ENCODE measurements at regions not wholly inside any gene's neighbourhood (a gene's known extent, or its start where the extent isn't known, plus 50 kb on each side); places are given as distances from the start of the nearest gene placed in this dataset.

DNA sequence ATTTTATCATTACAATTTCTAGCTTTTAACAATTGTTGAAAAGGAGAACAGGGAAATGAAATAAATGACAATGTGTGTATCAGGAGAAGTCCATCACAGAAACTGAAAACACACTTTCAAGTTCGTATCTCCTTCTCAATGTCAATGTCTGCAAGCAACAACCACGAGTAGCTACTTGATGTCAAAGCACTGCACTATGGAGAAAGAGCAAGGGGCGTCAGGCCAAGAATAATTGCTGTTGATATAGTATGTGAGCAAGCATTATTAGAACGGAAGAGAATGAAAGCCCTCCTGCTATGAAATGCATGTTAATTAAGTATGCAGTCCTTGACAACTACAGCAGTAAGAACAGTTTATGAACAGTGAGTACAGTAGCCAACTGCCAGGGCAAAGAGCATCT, 1250.1 kb downstream of the ZPLD1 start:
- FAIRE-seq = no peak

DNA sequence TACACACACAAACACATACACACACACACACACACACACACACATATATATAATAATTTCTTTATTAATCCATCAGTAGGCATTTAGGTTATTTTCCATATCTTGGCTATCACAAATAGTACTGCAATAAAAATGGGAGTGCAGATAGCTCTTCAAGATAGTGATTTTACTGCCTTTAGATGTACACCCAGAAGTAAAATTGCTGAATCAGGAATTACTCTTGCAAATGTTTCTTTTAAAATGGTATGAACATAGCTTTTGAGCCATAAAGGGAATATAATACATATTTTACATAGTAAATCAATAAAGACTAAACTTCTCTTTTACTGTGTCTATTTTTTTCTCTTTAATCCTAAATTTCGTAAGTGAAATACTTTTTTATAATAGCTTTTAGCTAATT, 1251.1 kb downstream of the ZPLD1 start:
- FAIRE-seq = no peak

DNA sequence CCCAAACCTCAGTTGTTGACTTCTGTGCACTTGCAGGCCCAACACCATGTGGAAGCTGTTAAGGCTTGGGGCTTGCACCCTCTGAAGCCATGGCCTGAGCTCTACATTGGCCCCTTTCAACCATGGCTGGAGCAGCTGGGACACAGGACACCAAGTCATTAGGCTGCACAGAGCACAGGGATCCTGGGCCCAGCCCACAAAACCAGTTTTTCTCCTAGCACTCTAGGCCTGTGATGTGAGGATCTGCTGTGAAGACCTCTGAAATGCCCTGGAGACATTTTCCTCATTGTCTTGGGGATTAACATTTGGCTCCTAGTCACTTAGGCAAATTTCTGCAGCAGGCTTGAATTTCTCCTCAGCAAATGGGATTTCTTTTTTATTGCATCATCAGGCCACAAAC, 1255.7 kb downstream of the ZPLD1 start:
- no peak for FAIRE-seq

DNA sequence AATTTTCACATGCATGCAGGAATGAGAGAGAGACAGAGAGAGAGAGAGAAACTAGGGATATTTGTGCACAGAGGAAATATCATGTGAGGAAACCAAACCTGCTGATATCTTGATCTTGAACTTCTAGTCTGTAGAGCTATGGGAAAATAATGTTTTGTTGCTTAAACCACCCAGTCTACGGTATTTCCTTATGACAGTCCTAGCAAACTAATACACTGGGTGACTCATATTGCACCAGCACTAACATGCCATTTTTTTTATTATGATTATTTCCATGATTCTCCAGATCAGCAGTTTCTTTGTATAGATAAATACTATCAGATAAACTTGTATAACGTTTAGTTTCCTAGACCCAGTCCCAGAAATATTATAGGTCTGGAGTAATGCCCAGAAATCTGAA, 1259.0 kb downstream of the ZPLD1 start:
- FAIRE-seq = no peak

DNA sequence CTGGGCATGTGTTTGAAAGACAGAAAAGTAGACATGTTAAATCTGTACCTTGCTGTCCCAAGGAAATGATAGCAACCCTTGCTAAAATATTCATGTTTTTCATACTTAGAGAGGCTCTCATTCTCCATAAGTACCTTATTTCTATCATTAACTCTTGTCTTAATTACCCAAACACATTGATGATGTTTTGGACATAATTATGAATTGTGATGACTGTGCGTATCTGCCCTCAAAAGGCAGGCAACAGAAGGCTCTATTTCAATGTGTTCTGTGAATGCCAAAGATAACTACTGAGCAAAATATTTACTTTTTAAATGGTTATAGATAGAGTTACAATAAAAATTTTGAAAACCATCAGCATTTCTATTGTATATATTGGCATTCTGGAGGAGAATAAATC, 1263.8 kb downstream of the ZPLD1 start:
- no peak for FAIRE-seq

DNA sequence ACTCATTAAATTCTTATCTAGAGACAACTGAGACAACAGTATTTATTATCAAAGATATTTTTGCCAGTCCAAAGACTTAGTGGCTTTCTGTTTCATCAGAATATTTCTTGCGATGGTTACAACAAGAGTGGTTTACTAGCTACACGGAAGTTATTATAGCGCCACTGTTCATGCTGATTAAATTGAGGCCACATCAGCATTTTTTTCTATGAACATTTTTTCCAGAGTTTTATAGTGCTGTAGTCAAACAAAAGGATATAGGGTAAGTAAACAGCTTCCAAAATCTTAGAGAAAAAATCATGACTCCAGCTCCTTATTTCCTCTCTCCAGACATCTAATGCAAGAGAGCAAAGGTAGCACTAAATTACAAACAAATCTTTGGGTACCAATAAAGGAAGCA, 1264.4 kb downstream of the ZPLD1 start:
- FAIRE-seq = no peak

DNA sequence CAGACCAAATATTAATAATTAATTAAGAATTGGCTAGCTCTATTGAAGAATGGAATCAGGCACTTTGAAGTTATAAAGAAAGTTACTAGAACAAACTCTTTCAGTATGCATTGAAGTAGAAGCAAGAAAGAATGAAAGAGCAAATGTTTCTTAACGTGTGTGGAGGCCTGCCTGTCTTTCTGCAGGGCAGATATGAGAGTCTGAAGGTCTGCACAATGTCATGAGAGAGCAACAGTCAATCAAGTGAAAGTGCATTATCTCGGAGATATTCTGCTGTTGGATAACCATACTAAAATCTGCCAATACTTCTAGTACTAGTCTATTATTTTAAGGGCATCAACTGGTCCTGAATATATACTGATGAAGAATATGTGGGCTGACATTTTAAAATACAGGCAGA, 1270.8 kb downstream of the ZPLD1 start:
- no peak for FAIRE-seq

DNA sequence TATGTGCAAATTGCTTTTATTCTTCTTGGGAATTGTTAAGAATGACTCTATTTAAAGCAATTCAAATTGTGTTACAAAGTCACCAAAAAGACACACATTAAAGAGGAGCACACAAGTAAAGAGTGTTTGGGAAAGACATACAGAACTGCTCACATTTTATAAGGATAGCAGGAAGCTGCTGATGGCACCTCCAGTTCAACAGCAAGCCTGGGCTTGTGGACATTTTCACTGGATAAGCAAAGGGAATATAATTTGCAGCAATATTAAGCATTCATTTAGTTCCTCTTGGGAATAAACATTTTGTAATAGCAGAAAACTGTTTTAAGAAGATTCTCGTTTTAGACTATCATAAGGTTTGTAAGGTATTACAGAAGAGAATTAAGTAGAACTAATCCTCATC, 1271.9 kb downstream of the ZPLD1 start:
- no peak for FAIRE-seq

DNA sequence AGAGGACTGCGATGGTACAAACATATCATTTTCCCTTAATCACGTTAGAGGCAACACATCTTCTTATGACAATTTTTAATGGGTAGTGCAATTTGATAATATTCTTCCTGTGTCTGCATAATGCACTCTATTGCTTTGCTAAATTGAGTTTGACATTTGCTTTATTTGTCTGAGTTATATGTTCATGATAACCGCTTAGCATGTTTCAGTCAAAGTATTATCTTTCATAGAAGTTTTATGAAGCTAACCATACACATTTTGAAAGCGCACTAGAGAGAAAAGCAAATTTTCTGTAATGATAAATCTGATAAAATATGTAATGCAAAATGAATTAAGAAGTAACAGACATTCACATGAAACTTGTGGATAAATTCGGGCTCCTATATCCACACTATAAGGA, 1276.9 kb downstream of the ZPLD1 start:
- no peak for FAIRE-seq

DNA sequence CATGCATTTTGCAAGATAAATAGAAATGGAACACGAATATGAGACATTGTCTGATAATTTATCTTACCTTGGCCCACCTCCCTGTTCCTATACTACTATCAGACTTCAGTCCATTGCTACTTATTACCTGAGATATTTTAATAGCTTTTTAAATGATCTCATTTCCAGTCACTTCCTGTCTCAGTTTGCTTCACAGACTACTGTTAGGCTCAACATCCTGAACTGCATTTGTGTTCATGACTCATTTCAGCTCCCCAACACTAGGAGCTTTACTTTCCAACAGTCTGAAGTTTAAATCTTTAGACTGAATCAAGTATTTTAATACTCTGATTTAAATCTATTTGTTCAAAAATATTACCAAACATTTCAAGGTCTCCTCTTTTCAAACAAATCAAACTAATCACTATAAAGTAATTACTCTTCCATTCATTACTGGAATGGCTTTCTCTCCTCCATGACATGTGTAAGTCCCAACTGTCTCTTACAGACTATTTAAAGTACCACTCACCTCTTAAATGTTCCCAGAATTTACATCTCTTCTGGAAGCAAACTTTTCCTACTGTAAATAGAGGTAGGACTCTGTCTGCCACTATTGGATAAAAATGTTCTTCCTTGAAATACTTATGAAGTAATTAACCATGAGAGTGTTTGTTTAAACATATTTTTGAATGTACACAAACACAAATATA, 1277.6 kb downstream of the ZPLD1 start:
- FAIRE-seq = no peak

DNA sequence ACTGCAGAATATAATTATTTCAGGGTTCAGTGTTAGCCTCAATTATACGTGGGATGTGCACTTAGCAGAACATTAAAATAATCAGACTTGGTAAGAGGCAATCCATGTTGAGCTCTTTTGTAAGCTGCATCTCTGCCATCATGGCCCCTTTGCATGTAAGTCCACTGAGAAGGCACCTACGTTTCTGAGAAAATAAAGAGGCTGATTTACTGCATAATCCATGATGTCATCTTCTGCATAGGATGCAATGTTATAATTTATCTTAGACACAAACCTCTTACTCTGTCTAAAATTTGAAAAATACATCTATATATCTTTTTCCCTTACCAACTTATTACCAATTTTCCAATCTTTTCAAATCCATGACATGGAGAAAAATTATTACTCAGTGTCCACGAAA, 1294.7 kb downstream of the ZPLD1 start:
- FAIRE-seq = no peak

DNA sequence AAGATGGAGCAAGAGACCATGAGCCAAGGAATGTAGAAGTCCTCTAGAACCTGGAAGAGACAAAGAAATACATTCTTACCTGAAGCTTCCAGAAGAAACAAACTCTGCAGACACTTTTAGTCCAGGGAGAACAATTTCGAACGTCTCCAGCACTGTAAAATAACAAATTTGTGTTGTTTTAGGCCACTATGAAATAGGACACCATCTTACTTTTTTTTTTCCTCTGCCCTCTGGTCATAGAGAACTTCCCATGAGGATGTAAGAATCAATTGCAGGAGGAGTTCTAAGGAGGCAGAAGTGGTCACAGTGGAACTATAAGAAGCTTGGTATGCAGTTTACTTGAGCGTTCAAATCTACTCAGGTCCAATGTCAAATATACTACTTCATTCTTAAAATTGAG, 1295.9 kb downstream of the ZPLD1 start:
- no peak for FAIRE-seq

DNA sequence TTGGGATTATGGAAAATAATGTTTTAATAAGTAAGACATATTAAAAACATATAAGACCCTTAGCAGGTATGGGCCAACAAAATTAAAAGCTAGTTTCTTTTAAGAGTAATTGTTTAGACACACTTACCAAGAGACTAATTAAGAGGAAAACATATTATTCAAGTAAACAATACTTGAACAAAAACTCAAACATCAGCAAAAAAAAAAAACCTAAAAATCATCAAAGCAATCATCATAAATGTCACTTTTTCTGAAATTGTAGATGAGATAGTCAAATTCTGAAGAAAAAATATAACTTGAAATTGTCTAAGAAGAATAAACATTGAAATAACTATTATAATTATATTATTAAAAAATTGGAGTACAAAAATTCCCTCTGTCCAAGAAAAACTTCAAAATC, 1318.2 kb downstream of the ZPLD1 start:
- FAIRE-seq = no peak

DNA sequence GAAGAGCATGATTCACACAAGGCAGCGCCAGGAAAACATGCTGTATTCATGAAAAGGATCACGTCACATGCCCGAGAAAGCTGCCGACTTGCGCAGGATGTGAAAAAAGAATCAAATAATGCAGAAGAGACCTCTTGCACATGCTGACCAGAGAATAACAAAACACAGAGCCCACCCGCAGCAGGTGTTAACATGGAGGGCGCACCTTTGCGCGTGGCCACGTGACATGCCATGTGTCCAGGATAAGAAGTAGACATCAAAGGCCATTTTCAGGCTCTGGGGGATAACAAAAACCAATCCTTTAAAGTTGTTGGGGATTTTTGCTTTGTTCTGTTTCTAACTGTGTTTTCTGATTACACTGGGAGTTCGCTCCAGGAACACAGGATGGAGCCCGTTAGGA, 1332.8 kb downstream of the ZPLD1 start:
- no peak for FAIRE-seq

DNA sequence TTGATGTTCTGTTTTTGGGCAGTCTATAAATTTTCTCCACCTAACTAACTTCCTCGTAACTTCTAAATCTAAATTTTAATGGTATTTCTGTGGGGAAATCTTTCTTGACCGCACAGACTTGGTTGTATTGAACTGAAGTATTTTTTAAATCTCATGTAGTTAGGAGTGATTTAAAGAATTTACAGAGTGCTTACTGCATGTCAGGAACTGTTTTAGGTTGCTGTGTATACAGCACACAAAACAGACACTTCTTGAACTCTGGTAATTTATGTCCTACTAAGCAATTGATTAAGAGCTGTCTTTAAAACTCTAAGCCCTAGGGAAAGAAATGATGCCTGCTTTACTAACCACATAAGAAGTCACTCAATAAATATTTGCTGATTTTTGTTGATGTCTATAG, 1350.2 kb downstream of the ZPLD1 start:
- FAIRE-seq = no peak

DNA sequence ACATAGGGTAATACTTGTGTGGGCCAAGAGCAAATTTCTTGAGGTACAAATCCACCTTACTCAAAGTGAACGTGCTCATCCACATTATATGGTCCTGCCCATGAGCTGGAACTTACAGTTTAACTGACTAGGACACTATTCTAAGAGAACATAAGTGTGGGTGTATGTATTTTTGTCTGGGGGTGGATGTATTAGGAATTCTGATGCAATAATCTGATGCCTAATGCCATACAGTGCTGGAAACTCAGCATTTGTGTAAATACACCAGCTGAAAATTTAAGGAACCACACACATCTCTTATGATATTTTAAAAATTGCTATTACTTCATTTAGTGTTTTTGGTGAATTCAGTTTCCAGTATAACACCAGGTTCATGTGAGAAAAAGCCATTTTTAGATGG, 1350.7 kb downstream of the ZPLD1 start:
- no peak for FAIRE-seq

DNA sequence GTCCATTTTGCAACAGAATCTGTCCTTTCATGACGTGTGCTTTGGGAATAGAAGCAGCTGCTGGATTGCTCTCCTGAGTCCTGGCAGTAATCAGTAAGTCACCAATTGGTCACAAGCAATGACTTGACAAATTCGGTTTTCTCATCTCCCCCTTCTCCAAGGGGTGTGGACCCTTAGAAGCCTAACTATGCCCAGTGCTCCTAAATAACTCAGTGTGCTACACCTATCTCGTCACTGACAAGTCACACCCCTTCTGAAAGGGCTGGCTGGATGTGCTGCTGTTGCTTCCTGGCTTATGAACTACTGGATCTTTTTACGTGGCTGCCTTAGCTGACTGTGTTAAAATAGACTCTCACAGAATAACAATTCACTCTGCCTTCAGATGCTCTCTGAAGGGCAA, 1351.5 kb downstream of the ZPLD1 start:
- FAIRE-seq = no peak

DNA sequence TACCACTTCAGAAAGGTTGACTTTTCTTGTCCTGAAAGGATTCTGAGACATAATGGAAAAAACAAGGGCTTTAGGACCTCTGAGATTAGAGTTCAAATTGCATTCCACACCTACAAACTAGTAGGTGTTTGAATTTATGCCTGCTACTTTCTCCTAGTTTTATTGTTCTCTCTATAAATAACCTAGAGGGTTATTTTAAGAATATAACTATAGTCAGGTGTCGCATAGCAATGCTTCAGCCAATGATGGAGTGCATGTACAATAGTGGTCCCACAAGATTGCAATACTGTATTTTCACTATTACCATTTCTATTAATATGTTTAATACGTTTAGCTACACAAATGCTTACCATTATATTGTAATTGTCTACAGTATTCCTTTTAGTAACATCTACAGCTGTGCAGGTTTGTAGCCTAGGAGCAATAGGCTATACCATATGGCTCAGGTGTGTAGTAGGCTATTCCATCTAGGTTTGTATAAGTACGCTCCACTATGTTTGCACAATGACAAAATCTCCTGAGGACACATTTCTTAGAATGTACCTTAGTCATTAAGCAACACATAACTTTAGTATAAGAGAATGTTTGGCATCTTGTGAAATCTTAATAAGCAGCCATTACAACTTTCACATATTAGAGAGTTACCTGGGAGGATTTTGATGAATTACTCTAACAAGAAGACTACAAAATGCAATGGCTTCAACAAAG, 1352.5 kb downstream of the ZPLD1 start:
- FAIRE-seq = no peak

DNA sequence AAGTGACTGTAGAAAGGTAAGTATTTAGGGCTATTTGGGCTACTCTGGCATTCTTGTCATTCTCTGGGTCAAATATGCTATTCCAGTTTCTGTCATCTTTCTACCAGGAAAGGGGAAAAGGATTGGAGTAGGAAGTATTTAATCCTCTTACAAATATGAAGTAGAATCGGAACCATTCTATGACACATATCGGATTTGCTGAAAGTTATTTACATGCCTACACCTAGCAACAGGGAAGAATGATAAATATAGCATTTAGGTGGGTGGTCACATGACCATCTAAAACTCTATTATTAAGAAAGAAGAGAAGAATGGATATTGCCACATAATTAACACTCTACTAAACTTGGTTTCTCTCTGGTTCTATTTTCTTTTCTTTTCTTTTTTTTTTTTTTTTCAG, 1353.1 kb downstream of the ZPLD1 start:
- no peak for FAIRE-seq

DNA sequence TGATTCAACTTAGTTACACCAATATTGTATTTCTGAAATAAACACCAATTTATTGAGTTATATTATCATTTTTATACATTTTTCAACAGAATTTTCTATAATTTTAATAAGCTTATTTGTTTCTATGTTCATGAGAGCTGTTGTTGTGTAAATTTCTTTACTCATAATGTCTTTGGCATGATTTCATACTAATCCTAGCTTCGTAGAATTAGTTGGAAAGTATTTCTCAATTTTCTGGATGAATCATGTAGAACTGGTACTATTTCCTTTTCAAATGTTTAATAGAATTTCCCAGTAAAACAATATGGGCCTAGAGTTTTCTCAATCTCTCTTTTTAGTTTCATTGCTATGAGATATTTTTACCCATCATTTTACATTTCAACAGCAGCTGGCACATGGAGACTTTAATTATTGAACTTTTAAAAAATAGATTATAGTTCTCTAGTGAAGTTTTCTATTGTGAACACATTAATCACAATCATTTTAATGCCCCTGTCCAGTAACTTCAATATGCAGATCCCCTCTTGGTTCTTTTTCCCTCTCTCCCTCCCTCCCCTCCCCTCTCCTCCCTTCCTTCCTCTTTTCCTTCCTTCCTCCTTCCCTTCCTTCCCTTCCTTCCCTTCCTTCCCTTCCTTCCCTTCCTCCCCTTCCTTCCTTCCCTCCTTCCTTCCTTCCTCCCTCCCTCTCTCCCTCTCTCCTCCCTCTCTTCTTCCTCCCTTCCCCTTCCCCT, 1357.1 kb downstream of the ZPLD1 start:
- no peak for FAIRE-seq

DNA sequence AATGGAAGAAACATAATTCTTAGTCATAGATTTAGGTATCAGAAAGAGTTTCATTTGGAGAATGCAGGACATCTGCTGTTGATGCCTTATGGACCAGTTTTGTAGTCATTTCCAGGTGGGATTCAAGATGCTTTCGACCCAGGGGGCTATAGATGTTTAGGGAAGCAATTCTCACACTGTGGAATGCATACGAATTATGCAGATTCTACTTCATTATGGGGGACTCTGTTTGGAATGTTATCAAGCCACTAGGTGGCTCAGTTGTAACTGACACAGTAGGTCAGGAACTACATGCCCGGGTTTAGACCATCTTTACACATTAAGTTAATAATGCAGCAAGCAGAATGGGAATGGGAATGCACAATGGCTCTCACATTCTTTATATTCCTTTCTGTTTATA, 1359.8 kb downstream of the ZPLD1 start:
- no peak for FAIRE-seq

DNA sequence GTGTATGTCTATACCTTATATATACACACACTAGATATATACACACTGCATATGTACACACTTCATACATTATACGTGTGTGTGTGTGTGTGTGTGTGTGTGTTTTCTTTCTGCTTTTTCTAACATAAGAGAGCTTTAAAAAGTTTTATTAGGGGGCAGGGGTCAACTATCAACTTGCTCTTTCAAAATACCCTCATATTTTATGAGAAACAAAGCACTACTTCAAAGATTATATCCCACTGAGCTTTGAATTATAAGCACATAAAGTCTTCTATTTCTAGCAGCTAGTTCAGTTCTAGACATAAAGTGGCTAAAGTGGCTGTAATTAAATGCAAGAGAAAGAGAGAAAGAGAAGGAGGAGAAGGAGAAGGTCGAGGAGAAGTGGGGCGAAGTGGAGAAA, 1361.3 kb downstream of the ZPLD1 start:
- FAIRE-seq = no peak

DNA sequence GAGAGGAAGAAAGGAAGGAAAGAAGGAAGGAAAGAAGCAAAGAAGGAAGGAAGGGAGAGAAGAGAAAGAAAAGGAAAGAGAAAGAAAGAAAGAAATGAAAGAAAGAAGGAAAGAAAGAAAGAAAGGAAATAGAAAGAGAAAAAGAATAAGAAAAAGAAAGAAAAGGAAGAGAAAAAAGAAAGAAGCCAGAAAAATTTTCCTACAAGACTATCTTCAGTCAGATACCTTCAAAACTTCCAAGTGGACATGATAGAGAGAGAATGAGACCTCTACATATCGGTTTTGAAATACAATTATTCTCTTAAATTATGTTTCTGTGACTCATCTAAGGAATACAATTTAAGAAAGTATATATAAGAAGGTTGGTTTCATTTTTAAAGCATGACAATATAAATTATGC, 1369.0 kb downstream of the ZPLD1 start:
- no peak for FAIRE-seq

DNA sequence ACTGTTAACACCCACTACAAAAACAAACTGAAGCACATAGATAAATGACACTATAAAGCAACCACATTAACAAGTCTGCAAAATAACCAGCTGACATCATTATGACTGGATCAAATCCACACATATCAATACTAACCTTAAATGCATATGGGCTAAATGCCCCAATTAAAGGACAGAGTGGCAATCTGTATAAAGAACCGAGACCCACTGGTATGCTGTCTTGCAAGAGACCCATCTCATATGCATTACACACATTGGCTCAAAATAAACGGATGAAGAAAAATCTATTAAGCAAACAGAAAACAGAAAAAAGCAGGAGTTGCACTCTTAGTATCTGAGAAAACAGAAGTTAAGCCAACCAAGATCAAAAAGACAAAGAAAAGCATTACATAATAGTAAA, 1375.4 kb downstream of the ZPLD1 start:
- FAIRE-seq = no peak

Data from colon (tissue), 2 donors.